GM21528 (cell line): ENCODE measurements at regions not wholly inside any gene's neighbourhood (a gene's known extent, or its start where the extent isn't known, plus 50 kb on each side); places are given as distances from the start of the nearest gene placed in this dataset.
"Not testable (repeated sequence)": the region's sequence is repeated elsewhere in the genome, so short reads cannot be mapped to it uniquely, and the experiment has no call there.

Experiments used
- ATAC-seq: cut with Tn5 transposase; IDR thresholded peaks from one replicate; pipeline ENCODE4 v1.9.1; 2021; ENCODE audit warnings: mild to moderate bottlenecking, moderate library complexity; ENCODE audit not compliant: unreplicated experiment, low FRiP score

DNA sequence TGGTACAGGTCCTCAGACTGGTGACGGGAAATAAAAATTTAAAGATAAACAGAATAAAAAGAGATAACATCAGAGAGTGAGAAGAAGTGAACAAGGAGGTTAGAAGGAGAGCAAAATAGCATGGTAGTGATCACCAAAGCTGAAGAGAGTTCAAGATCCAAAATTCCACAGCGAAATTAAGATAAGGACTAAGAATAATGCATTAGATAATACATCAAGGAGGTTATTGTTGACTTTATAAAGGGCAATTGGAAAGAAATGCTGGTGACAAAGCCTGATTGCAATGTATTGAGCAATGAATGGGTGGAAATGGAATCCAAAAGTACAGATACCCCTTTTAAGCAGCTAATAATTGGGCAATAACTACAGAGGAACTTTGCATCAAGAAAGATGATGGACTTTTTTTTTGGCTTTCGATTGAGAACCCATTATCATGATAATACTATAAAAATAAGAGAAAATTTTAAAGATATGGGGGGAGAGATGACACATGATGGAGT lies 101.6 kb upstream of the MAP9 start:
- ATAC-seq: no peak

GRCh38 chr4:155474758-155475157 lies 98.0 kb upstream of the MAP9 start:
- no peak for ATAC-seq

DNA sequence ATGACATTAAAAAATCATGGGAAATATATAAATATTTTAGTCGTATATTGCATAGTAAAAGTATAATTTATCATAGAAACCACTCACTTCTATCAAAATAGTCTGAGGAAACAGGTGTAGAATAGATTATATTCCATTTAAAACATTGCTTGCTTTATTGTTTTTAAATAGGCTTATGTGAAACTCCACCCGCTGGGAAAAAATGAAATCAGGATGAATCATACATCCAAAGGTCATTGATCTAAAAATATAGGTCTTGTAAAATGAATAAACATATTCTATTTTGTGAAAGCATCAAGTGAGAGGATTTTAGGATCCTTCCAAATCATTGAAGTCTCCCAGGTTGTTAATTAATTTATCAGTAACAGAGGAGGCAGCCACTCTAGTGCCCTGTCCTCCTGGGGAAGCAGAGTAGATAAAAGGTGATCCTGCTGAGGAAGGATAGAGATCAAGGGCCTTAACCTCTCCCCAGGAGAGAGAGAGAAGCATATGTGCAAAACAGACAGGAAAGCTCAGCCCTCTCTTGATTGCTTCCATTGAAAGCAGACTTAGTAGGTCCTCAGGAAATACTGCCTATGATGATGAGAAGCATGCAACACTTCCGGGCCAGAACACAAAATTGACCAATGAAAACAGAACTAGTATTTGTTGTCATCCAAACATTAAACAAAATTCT lies 96.8 kb upstream of the MAP9 start:
- no peak for ATAC-seq

- ATAC-seq: no peak
These were observed 91.5 kb upstream of the MAP9 start for GRCh38 chr4:155468282-155468681.

DNA sequence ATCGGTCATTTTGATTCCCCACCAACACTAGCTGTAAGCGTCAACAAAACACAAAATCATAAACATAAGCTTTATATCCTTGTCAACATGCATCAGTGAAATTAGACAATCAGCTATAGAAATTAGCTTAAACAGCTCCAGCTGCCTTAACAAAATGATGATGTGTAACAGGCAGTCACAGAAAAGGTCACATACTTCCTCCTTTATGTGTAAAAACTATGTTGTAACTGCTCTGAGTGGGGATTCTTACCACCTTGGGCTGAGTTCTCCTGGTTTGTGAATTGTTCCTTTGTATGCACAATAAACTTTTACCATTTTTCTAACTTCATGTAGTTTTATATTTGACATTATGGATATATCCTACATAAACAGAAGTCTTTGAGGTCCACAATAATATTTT lies 73.9 kb upstream of the MAP9 start:
- ATAC-seq: no peak

DNA sequence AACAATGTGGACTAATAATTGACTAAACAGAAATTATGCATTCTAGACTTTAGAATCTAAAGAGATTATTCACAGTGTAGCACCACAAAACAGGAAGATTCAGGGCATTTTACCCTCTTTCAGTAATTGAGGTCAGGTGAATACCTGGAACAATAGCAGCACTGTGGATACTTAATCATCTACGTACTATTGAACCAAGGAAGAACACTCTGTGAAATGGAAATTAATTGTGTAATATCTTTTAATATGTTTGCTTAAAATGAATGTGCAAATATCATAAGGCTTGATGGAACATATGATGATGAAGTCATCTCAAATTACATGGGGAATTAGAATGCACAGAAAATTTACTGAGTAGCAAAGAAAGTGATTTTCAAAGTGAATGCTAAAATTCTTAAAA lies 68.5 kb upstream of the MAP9 start:
- no peak for ATAC-seq

DNA sequence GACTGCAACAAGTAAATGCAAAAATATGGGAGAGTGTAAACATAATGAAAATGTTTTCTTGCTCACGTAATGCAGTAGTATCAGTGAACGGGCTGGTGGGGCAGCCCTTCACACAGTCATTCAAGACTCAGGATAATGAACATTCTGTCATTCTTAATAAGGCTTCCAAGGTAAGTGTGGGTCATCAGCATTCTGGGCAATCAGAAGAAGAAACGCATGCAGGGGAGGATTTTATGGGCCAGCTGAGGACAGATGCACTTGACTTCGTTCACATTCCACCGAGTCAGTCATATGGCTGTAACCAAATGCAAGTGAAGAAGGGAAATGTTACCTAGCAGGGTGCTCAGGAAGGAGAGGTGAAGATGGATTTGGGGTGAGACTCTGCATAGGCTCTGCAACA lies 68.0 kb upstream of the MAP9 start:
- no peak for ATAC-seq

GRCh38 chr4:155442267-155443105 lies 65.7 kb upstream of the MAP9 start:
- peak; percentile 89 for ATAC-seq

DNA sequence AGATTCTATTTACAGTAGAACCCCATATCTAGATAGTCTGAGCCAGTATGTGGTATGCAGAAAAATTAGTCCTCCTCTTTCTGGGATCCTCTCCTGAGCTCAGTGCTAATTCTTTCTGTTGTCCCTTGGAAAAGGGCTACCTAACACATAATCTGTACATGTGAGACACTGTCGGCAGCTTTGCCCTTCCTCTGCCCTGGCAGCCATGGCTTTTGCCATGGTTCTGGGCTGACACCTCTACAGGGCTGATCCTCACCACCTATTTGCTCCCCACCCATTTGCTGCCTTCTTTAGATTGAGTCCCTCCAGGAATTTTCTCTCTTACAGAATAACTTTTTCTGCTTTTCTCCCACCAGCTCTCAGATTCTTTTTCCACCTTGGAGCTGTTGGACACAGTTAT lies 64.7 kb upstream of the MAP9 start:
- ATAC-seq: no peak

DNA sequence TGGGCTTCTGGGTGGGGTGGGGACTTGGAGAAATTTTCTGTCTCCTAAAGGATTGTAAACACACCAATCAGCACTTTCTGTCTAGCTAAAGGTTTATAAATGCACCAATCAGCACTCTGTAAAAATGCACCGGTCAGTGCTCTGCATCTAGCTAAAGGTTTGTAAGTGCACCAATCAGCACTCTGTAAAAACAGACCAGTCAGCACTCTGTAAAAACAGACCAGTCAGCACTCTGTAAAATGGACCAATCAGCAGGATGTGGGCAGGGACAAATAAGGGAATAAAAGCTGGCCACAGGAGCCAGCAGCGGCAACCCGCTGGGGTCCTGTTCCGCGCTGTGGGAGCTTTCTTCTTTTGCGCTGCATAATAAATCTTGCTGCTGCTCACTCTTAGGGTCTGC lies 63.0 kb upstream of the MAP9 start:
- not testable (repeated sequence) for ATAC-seq

- no peak for ATAC-seq
These were observed 58.1 kb upstream of the MAP9 start for GRCh38 chr4:155434904-155435303.

DNA sequence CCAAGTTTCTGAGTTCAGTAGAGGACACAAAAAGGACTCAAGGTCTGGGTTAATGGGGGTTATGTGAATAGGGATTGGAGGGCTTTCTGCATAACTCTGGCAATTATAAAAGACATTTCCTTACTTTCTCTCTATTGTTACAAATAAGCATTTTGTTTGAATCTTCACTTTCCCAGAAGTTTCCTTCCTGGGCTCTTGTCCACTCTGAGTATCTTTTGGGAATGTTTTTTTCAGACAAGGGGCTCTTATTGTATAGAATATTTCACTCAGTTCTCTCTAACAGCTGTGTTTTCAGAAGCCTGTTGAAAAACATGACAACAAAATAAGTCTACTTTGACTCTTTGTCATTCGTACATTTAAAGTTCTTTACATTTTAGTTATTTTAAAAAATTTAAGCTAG lies 57.6 kb upstream of the MAP9 start:
- ATAC-seq: no peak

- no peak for ATAC-seq
These were observed 57.0 kb upstream of the MAP9 start for GRCh38 chr4:155433636-155434360.

- ATAC-seq: no peak
These were observed 54.4 kb upstream of the MAP9 start for GRCh38 chr4:155430895-155431795.

DNA sequence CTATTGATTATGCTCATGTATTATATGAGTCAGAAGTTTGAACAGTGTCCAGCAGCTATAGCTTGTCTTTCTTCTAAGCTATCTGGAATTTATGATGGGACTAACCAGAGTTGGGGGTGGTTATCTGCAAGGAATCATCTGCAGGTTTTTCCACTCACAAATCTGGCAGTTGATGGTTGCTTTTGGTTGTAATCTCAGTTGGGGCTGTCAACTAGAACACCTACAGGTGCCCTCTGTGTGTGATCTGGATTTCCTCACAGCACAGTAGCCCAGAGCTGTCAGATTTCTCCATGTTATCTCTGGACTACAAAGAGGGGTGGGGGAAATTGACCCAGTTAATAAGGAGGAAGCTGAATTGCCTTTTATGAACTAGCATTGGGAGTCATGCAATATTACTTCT lies 51.4 kb upstream of the MAP9 start:
- no peak for ATAC-seq

DNA sequence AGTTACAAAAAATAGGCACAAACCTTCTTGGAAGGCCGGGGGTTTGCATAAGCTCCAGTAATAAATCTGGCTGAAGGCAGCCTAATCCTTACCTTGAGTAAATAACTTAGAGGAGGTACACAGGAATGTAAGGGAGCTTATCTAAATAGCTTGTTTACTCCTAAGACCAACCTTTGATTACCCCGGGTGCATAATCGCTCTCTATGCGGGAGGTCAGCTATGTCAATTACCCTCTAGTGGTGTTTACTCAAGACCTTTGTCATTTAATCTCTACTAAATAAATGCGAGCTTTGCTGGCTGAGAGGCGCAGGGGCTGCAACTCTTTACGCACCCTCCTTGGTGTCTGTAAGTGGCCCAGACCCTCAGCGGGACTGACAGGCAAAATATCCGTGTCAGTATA lies 50.2 kb upstream of the MAP9 start:
- ATAC-seq: no peak
